VCaP (cell line): ENCODE measurements at regions not wholly inside any gene's neighbourhood (a gene's known extent, or its start where the extent isn't known, plus 50 kb on each side); places are given as distances from the start of the nearest gene placed in this dataset.

Source experiments
- H3K27ac ChIP-seq: fragments of 450-650 bp; 2 replicates; pipeline ENCODE4 v1.5.1; 2017
- CTCF ChIP-seq: fragments of 450-650 bp; conservative IDR thresholded peaks from 2 replicates; pipeline ENCODE4 v1.5.1; 2017; ENCODE audit warnings: mild to moderate bottlenecking, moderate library complexity

- H3K27ac ChIP-seq: peak overlapping the region; percentile 80
- TF ChIP-seq CTCF: no peak
Measured at GRCh38 chr18:51614033-51614432, 416.6 kb upstream of the MEX3C start.

GRCh38 chr18:51614967-51615571 lies 417.6 kb upstream of the MEX3C start:
- peak overlapping the region; percentile 80 for H3K27ac ChIP-seq
- no peak for TF ChIP-seq CTCF

GRCh38 chr18:51617167-51617566 lies 419.7 kb upstream of the MEX3C start:
- TF ChIP-seq CTCF: no peak
- no peak overlapping the region for H3K27ac ChIP-seq

- no peak overlapping the region for H3K27ac ChIP-seq
- TF ChIP-seq CTCF: no peak
Measured at GRCh38 chr18:51617572-51618260, 420.2 kb upstream of the MEX3C start.

- no peak for TF ChIP-seq CTCF
- no peak overlapping the region for H3K27ac ChIP-seq
Measured at GRCh38 chr18:51619283-51619682, 421.8 kb upstream of the MEX3C start.

GRCh38 chr18:51621113-51621863 lies 423.8 kb upstream of the MEX3C start:
- H3K27ac ChIP-seq: no peak overlapping the region
- peak; percentile 88 for TF ChIP-seq CTCF

- H3K27ac ChIP-seq: no peak overlapping the region
- TF ChIP-seq CTCF: no peak
Measured at GRCh38 chr18:51621864-51622160, 424.3 kb upstream of the MEX3C start.
